ENCODE measurements at regions not wholly inside any gene's neighbourhood (a gene's known extent, or its start where the extent isn't known, plus 50 kb on each side); places are given as distances from the start of the nearest gene placed in this dataset.

GRCh38 chr5:135265497-135266302, 133.3 kb downstream of the MACROH2A1 start:
- no peaks in the 10 kb centered on the region for H4K20me1 ChIP-seq (ENCODE audit: low read depth, low read length)
- H3K36me3 ChIP-seq (ENCODE audit: low read length): no peaks in the 10 kb centered on the region
- no peak overlapping the region for H3K27ac ChIP-seq (ENCODE audit: low read depth, low read length)
- no peaks in the 10 kb centered on the region for H3K27me3 ChIP-seq (ENCODE audit: low read length)
- H3K79me2 ChIP-seq (ENCODE audit: insufficient read depth, low read length): no peaks in the 10 kb centered on the region
- no peak overlapping the region for H3K9ac ChIP-seq (ENCODE audit: low read length)
- H3K9me3 ChIP-seq (ENCODE audit: insufficient read depth, low read length): no peaks in the 10 kb centered on the region
- no peak overlapping the region for H2AFZ ChIP-seq (ENCODE audit: low read depth, low read length, severe bottlenecking)
- H3K4me3 ChIP-seq (ENCODE audit: insufficient read depth, low read length, poor library complexity, severe bottlenecking): no peak overlapping the region
- no peaks in the 10 kb centered on the region for H3F3A ChIP-seq (ENCODE audit: insufficient read depth)
- H3K9me2 ChIP-seq (replicated peaks; ENCODE audit: insufficient read depth, low read length): no peaks in the 10 kb centered on the region
- no peak overlapping the region for H3K4me2 ChIP-seq (ENCODE audit: low read depth, low read length, poor library complexity, severe bottlenecking)
- TF ChIP-seq CTCF (IDR thresholded peaks at IDR 0.05; ENCODE audit: insufficient read depth, low read length, poor library complexity, severe bottlenecking) (no peak), EZH2phosphoT487 (conservative IDR thresholded peaks at IDR 0.05; ENCODE audit: low read length) (no peak)

- Histone ChIP-seq H4K20me1 (ENCODE audit: low read depth, low read length) (no peaks in the 10 kb centered on the region), H3K27ac (ENCODE audit: low read depth, low read length) (no peak overlapping the region), H3F3A (ENCODE audit: insufficient read depth) (no peaks in the 10 kb centered on the region), H3K4me2 (ENCODE audit: low read depth, low read length, poor library complexity, severe bottlenecking) (no peak overlapping the region), H3K9me3 (ENCODE audit: insufficient read depth, low read length) (no peaks in the 10 kb centered on the region), H3K79me2 (ENCODE audit: insufficient read depth, low read length) (no peaks in the 10 kb centered on the region), H3K4me3 (ENCODE audit: insufficient read depth, low read length, poor library complexity, severe bottlenecking) (no peak overlapping the region), H3K9me2 (replicated peaks; ENCODE audit: insufficient read depth, low read length) (no peaks in the 10 kb centered on the region), H3K36me3 (ENCODE audit: low read length) (no peaks in the 10 kb centered on the region), H3K27me3 (ENCODE audit: low read length) (no peaks in the 10 kb centered on the region), H3K9ac (ENCODE audit: low read length) (no peak overlapping the region), H2AFZ (ENCODE audit: low read depth, low read length, severe bottlenecking) (no peak overlapping the region)
- TF ChIP-seq EZH2phosphoT487 (conservative IDR thresholded peaks at IDR 0.05; ENCODE audit: low read length) (no peak), CTCF (IDR thresholded peaks at IDR 0.05; ENCODE audit: insufficient read depth, low read length, poor library complexity, severe bottlenecking) (no peak)
These were observed 134.3 kb downstream of the MACROH2A1 start for GRCh38 chr5:135264451-135265440.

- TF ChIP-seq CTCF (IDR thresholded peaks at IDR 0.05; ENCODE audit: insufficient read depth, low read length, poor library complexity, severe bottlenecking) (no peak), EZH2phosphoT487 (conservative IDR thresholded peaks at IDR 0.05; ENCODE audit: low read length) (no peak)
- Histone ChIP-seq H4K20me1 (ENCODE audit: low read depth, low read length) (no peaks in the 10 kb centered on the region), H3K4me3 (ENCODE audit: insufficient read depth, low read length, poor library complexity, severe bottlenecking) (no peak overlapping the region), H3F3A (ENCODE audit: insufficient read depth) (no peaks in the 10 kb centered on the region), H3K9me3 (ENCODE audit: insufficient read depth, low read length) (no peaks in the 10 kb centered on the region), H3K4me2 (ENCODE audit: low read depth, low read length, poor library complexity, severe bottlenecking) (no peak overlapping the region), H3K36me3 (ENCODE audit: low read length) (no peaks in the 10 kb centered on the region), H3K9me2 (replicated peaks; ENCODE audit: insufficient read depth, low read length) (no peaks in the 10 kb centered on the region), H3K79me2 (ENCODE audit: insufficient read depth, low read length) (no peaks in the 10 kb centered on the region), H3K27ac (ENCODE audit: low read depth, low read length) (no peak overlapping the region), H2AFZ (ENCODE audit: low read depth, low read length, severe bottlenecking) (no peak overlapping the region), H3K27me3 (ENCODE audit: low read length) (no peaks in the 10 kb centered on the region), H3K9ac (ENCODE audit: low read length) (no peak overlapping the region)
These were observed 135.9 kb downstream of the MACROH2A1 start for GRCh38 chr5:135263022-135263668.

Data from SU-DHL-6 (cell line).